ENCODE measurements at regions not wholly inside any gene's neighbourhood (a gene's known extent, or its start where the extent isn't known, plus 50 kb on each side); places are given as distances from the start of the nearest gene placed in this dataset.

- FAIRE-seq (no peak), DNase-seq (ENCODE audit: insufficient read length, low spot score) (no peak)
Measured at GRCh38 chr22:49199224-49199623, 628.4 kb downstream of the BRD1 start.

GRCh38 chr22:49198705-49199084 lies 629.0 kb downstream of the BRD1 start:
- FAIRE-seq (no peak), DNase-seq (ENCODE audit: insufficient read length, low spot score) (no peak)

- no peak for FAIRE-seq
Measured at GRCh38 chr22:49197986-49198704, 629.5 kb downstream of the BRD1 start.

GRCh38 chr22:49197505-49197904 lies 630.2 kb downstream of the BRD1 start:
- DNase-seq (ENCODE audit: insufficient read length, low spot score), result no peak
- no peak for FAIRE-seq

More at GRCh38 chr22:49197986-49198704, 629.5 kb downstream of the BRD1 start:
- no peak for DNase-seq (ENCODE audit: insufficient read length, low spot score)

- no peak for FAIRE-seq
- DNase-seq (ENCODE audit: insufficient read length, low spot score), result no peak
Measured at GRCh38 chr22:49196046-49196511, 631.6 kb downstream of the BRD1 start.

GRCh38 chr22:49195636-49196035 lies 632.0 kb downstream of the BRD1 start:
- FAIRE-seq, result no peak
- no peak for DNase-seq (ENCODE audit: insufficient read length, low spot score)

- DNase-seq (ENCODE audit: insufficient read length, low spot score) (no peak), FAIRE-seq (no peak)
Measured at GRCh38 chr22:49193901-49194465, 633.7 kb downstream of the BRD1 start.

GRCh38 chr22:49193348-49193747 lies 634.3 kb downstream of the BRD1 start:
- DNase-seq (ENCODE audit: insufficient read length, low spot score) (no peak), FAIRE-seq (no peak)

- no peak for FAIRE-seq
- no peak for DNase-seq (ENCODE audit: insufficient read length, low spot score)
Measured at GRCh38 chr22:49192857-49193250, 634.8 kb downstream of the BRD1 start.

GRCh38 chr22:49192180-49192856 lies 635.4 kb downstream of the BRD1 start:
- FAIRE-seq, result no peak
- DNase-seq (ENCODE audit: insufficient read length, low spot score), result no peak

GRCh38 chr22:49191506-49191980 lies 636.1 kb downstream of the BRD1 start:
- no peak for FAIRE-seq
- DNase-seq (ENCODE audit: insufficient read length, low spot score), result no peak

GRCh38 chr22:49190816-49191505 lies 636.7 kb downstream of the BRD1 start:
- FAIRE-seq (no peak), DNase-seq (ENCODE audit: insufficient read length, low spot score) (no peak)

- FAIRE-seq, result no peak
- no peak for DNase-seq (ENCODE audit: insufficient read length, low spot score)
Measured at GRCh38 chr22:49189871-49190270, 637.8 kb downstream of the BRD1 start.

- DNase-seq (ENCODE audit: insufficient read length, low spot score) (no peak), FAIRE-seq (no peak)
Measured at GRCh38 chr22:49188591-49188990, 639.1 kb downstream of the BRD1 start.

- FAIRE-seq, result no peak
- DNase-seq (ENCODE audit: insufficient read length, low spot score), result no peak
Measured at GRCh38 chr22:49188091-49188490, 639.6 kb downstream of the BRD1 start.

- DNase-seq (ENCODE audit: insufficient read length, low spot score) (no peak), FAIRE-seq (no peak)
Measured at GRCh38 chr22:49186762-49187161, 640.9 kb downstream of the BRD1 start.

- FAIRE-seq (no peak), DNase-seq (ENCODE audit: insufficient read length, low spot score) (no peak)
Measured at GRCh38 chr22:49186293-49186692, 641.4 kb downstream of the BRD1 start.

- DNase-seq (ENCODE audit: insufficient read length, low spot score), result no peak
- FAIRE-seq, result no peak
Measured at GRCh38 chr22:49185312-49185969, 642.2 kb downstream of the BRD1 start.

- FAIRE-seq (no peak), DNase-seq (ENCODE audit: insufficient read length, low spot score) (no peak)
Measured at GRCh38 chr22:49184736-49185135, 642.9 kb downstream of the BRD1 start.

GRCh38 chr22:49183826-49184216 lies 643.9 kb downstream of the BRD1 start:
- FAIRE-seq (no peak), DNase-seq (ENCODE audit: insufficient read length, low spot score) (no peak)

Measured in HTR-8/SVneo (cell line).